Stomach (tissue), 8 donors: ENCODE measurements at regions not wholly inside any gene's neighbourhood (a gene's known extent, or its start where the extent isn't known, plus 50 kb on each side); places are given as distances from the start of the nearest gene placed in this dataset.

Experiments
- DNase-seq, 2 donors: peaks; one replicate each; pipeline versions ENCODE4 v3.0.0 to v3.0.0-alpha.2; 2013 to 2019
- H3K27ac ChIP-seq, 5 donors: fragments of 200-600 bp in 4 of 5; sonication (generic) in 4 of 5; one replicate each; pipeline ENCODE4 v1.5.1; 2013 to 2019; ENCODE audit warnings: mild to moderate bottlenecking in 1 of 5, moderate library complexity in 1 of 5
- H3K27me3 ChIP-seq, 3 donors: fragments of 200-600 bp; sonication (generic); one replicate each; pipeline ENCODE4 v1.5.1; 2017 to 2019; ENCODE audit warnings: mixed run types in 1 of 3
- H3K36me3 ChIP-seq, 4 donors: fragments of 200-600 bp; sonication (generic); 1 replicate in 3 of 4; 2 replicates in 1 of 4; pipeline ENCODE4 v1.5.1; 2016 to 2019
- H3K4me1 ChIP-seq, 4 donors: fragments of 200-600 bp; sonication (generic); one replicate each; pipeline ENCODE4 v1.5.1; 2016 to 2019
- H3K4me3 ChIP-seq, 4 donors: fragments of 200-600 bp; sonication (generic) in 3 of 4; one replicate each; pipeline ENCODE4 v1.5.1; 2016 to 2019; ENCODE audit warnings: mild to moderate bottlenecking in 1 of 4
- H3K9me3 ChIP-seq, 4 donors: fragments of 200-600 bp; sonication (generic); one replicate each; pipeline ENCODE4 v1.5.1; 2016 to 2019
- EP300 ChIP-seq: sonication (generic); formaldehyde crosslinking; IDR thresholded peaks from one replicate; pipeline ENCODE4 v1.6.1; 2017; ENCODE audit warnings: antibody characterized with exemption
- POLR2A ChIP-seq, 4 donors: fragments of 450-650 bp; IDR thresholded peaks; one replicate each; pipeline ENCODE4 v1.6.1; 2016; ENCODE audit warnings: antibody characterized with exemption in 4 of 4, control low read depth in 2 of 4, mild to moderate bottlenecking in 1 of 4, moderate library complexity in 1 of 4
- POLR2AphosphoS5 ChIP-seq, 3 donors: sonication (generic); formaldehyde crosslinking; IDR thresholded peaks; one replicate each; pipeline ENCODE4 v1.6.1; 2016; ENCODE audit warnings: antibody characterized with exemption in 3 of 3
- WGBS, 5 donors: extraction: QIAGEN DNeasy Blood & Tissue Kit in 3 of 5; methylation state at CpG; one replicate each; pipeline versions ENCODE4 v1.1.5 to v1.1.7; 2013 to 2018; 5-methylcytosine and 5-hydroxymethylcytosine counted together
- intact Hi-C: fragments of 100-400 bp; cut with DNase I; formaldehyde crosslinking; loops from one replicate; pipeline ENCODE4 v1.15.1; 2023; ENCODE audit warnings: low total_unique reads
- TF ChIP-seq, protein P1 (sequence below), 7 experiments: fragments of 450-650 bp in 4 of 7; fragments of 200-600 bp in 3 of 7; sonication (generic) in 3 of 7; IDR thresholded peaks; one replicate each; pipeline ENCODE4 v1.5.1; 2016 to 2019; ENCODE audit warnings: antibody characterized with exemption in 7 of 7, control low read depth in 2 of 7, mild to moderate bottlenecking in 1 of 7
- donor health status: healthy with polysubstance abuse.
- donor health status: Bipolar disorder and iron deficiency.
- donor health status: healthy.

DNA sequence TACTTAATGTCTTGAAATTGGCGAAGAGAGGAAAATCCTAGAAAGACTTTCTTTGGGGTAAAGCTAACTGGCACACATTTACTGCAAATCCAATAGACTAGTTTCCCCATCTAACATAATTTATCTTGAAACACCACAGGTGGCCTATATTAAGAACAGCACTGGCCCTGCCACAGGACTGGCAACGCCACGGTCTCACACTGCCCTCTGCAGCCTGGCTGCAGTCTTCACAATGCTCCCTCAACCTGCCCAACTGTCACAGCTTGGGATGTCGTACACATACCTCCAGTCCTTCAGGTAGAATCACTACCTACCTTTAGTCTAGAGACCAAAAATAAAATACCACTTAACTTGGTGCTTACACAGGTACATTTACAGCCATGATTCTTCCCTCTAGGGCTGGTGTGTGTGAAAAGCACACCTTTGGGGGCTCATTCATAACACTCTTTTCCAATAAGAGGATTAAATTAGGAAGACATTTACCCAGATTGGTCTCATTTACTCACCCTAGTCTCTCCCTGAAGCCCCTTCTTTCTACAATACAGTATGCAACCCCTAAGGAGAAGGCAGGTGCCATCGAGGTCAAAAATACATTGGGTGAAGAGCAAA lies 222.2 kb downstream of the C1D start:
- peaks cover 0 to 5% (median 0%) of the 10 kb centered on the region in 3 donors for H3K27me3 ChIP-seq
- no peaks in the 10 kb centered on the region for H3K9me3 ChIP-seq
- peak; percentile 62 to 92 for DNase-seq
- no peak overlapping the region for H3K4me3 ChIP-seq
- WGBS, 5 donors = 30 to 43% (median 36%) methylated on average over 5 of the region's 5 CpGs
- peak overlapping the region in 1 of 5 donors; percentile 48 for H3K27ac ChIP-seq
- no peak for TF ChIP-seq POLR2A (IDR thresholded peaks at IDR 0.05)
- no peak for TF ChIP-seq EP300
- peak in 2 of 3 donors; percentile 23 to 34 for TF ChIP-seq POLR2AphosphoS5 (IDR thresholded peaks at IDR 0.05)
- TF ChIP-seq, protein P1, sequence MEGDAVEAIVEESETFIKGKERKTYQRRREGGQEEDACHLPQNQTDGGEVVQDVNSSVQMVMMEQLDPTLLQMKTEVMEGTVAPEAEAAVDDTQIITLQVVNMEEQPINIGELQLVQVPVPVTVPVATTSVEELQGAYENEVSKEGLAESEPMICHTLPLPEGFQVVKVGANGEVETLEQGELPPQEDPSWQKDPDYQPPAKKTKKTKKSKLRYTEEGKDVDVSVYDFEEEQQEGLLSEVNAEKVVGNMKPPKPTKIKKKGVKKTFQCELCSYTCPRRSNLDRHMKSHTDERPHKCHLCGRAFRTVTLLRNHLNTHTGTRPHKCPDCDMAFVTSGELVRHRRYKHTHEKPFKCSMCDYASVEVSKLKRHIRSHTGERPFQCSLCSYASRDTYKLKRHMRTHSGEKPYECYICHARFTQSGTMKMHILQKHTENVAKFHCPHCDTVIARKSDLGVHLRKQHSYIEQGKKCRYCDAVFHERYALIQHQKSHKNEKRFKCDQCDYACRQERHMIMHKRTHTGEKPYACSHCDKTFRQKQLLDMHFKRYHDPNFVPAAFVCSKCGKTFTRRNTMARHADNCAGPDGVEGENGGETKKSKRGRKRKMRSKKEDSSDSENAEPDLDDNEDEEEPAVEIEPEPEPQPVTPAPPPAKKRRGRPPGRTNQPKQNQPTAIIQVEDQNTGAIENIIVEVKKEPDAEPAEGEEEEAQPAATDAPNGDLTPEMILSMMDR (IDR thresholded peaks at IDR 0.05) = peak in 5 of 7 experiments; percentile 63 to 72 (median 65)
- intact Hi-C loops = no loop called here
- peaks cover 0 to 7% (median 1%) of the 10 kb centered on the region in 4 donors for H3K4me1 ChIP-seq
- no peaks in the 10 kb centered on the region for H3K36me3 ChIP-seq

DNA sequence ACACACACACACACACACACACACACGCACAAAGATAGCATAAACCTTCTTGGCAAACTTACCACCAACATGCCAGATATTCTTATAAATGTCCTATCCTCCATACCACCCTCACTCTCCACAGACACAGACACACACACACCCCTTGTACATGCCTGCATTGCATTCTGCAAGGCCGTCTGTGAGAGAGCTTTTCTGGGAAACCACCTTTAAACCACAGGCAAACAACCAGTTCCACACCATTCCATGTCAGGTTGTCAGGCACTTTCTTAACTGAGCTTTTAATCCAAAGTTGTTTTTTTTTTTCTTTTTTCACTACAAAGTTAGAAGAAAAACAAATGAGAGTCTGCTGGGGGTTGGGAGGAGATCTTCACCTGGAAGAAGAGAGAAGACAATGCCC lies 221.1 kb downstream of the C1D start:
- Histone ChIP-seq H3K36me3 (no peaks in the 10 kb centered on the region), H3K27me3 (peaks cover 0 to 5% (median 0%) of the 10 kb centered on the region in 3 donors), H3K4me3 (no peak overlapping the region), H3K4me1 (peaks cover 5 to 19% (median 12%) of the 10 kb centered on the region in 4 donors), H3K27ac (peak overlapping the region in 1 of 5 donors; percentile 81), H3K9me3 (no peaks in the 10 kb centered on the region)
- DNase-seq = no peak
- TF ChIP-seq EP300 (no peak), POLR2AphosphoS5 (IDR thresholded peaks at IDR 0.05) (no peak), POLR2A (IDR thresholded peaks at IDR 0.05) (no peak)
- TF ChIP-seq, protein P1 (IDR thresholded peaks at IDR 0.05) = no peak
- WGBS, 5 donors = 44 to 64% (median 58%) methylated on average over 2 of the region's 2 CpGs
- intact Hi-C loops = no loop called here

DNA sequence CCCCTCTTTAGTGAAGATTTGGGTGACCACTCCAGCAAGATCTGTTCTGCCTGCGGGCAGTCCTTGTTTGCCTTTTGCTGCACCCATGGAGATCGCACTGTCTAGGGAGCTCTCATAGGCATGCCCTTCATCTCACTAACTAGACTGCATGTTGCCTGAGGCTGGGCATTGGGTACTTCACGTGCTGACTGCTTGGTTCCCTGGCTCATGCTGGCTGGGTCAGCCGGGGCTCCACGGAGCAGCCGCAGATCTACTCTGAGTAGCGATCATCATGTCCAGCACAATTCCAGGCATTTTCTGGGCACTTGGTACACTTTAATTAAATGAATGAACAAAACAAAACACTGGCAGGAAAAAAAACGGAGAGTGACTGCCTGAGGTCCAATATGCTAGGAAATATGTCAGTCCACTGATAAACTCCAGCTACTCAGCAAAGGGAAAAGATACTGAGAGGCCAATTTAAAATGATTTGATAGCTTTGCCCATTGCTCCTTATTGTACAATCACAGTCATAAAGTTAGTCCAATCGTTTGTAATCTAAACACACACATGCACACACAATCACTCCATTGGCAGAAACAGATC lies 220.3 kb downstream of the C1D start:
- no peak for DNase-seq
- Histone ChIP-seq H3K4me1 (peaks cover 5 to 21% (median 12%) of the 10 kb centered on the region in 4 donors), H3K36me3 (no peaks in the 10 kb centered on the region), H3K9me3 (no peaks in the 10 kb centered on the region), H3K4me3 (no peak overlapping the region), H3K27me3 (peaks cover 0 to 5% (median 0%) of the 10 kb centered on the region in 3 donors), H3K27ac (peak overlapping the region in 2 of 5 donors; percentile 43 to 81)
- intact Hi-C loops = no loop called here
- TF ChIP-seq POLR2AphosphoS5 (IDR thresholded peaks at IDR 0.05) (no peak), POLR2A (IDR thresholded peaks at IDR 0.05) (no peak), EP300 (no peak)
- TF ChIP-seq, protein P1 (IDR thresholded peaks at IDR 0.05) = no peak
- WGBS, 5 donors = 66 to 75% (median 71%) methylated on average over 9 of the region's 9 CpGs

DNA sequence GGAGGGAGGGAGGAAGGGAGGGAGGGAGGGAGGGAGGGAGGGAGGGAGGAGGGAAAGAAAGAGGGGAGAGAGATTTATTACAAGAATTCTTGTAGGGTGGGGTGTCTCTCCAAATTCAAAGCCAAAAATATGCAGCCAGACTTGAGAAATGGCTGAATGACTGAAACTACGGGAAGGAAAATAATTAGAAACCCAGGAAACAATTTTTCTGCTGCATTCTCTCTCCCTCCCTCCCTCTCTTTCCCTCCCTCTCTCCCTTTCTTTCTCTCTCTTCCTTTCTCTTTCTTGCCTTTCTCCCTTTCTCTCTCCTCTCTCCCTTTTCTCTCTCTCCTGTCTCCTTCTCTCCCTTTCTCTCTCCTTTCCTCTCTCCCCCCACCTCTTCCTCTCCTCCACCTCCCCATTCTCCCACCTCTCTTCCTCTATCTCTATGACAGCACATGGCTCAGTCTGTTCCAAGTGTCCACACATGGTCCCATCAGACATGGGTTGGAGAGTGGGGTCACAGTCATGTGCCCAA lies 218.7 kb downstream of the C1D start:
- DNase-seq = no peak
- no peak overlapping the region for H3K4me3 ChIP-seq
- WGBS, 5 donors = 53 to 82% (median 69%) methylated on average over 1 of the region's 1 CpG
- peaks cover 5 to 21% (median 12%) of the 10 kb centered on the region in 4 donors for H3K4me1 ChIP-seq
- H3K27me3 ChIP-seq = peaks cover 0 to 5% (median 0%) of the 10 kb centered on the region in 3 donors
- H3K27ac ChIP-seq = peak overlapping the region in 3 of 5 donors; percentile 43 to 81 (median 50)
- intact Hi-C loops = no loop called here
- H3K36me3 ChIP-seq = no peaks in the 10 kb centered on the region
- no peak for TF ChIP-seq POLR2AphosphoS5 (IDR thresholded peaks at IDR 0.05)
- TF ChIP-seq POLR2A (IDR thresholded peaks at IDR 0.05) = no peak
- TF ChIP-seq, protein P1 (IDR thresholded peaks at IDR 0.05) = no peak
- no peak for TF ChIP-seq EP300
- no peaks in the 10 kb centered on the region for H3K9me3 ChIP-seq
